ENCODE measurements at regions not wholly inside any gene's neighbourhood (a gene's known extent, or its start where the extent isn't known, plus 50 kb on each side); places are given as distances from the start of the nearest gene placed in this dataset.

- Histone ChIP-seq H3K27ac (no peak overlapping the region), H4K20me1 (no peaks in the 10 kb centered on the region; a peak in 1 of 22 replicates), H3K4me3 (no peak overlapping the region), H3K4me2 (no peak overlapping the region), H3K27me3 (no peaks in the 10 kb centered on the region), H3K9me3 (replicated peaks in 1 of 11) (peaks cover 0 to 4% (median 0%) of the 10 kb centered on the region in 11 experiments; a peak in 2 of 22 replicates), H3K36me3 (no peaks in the 10 kb centered on the region), H3K4me1 (no peaks in the 10 kb centered on the region; a peak in 1 of 20 replicates), H3K9ac (no peak overlapping the region)
- no peak for TF ChIP-seq Cebpa-rat (IDR thresholded peaks at IDR 0.05)
These were observed 342.8 kb downstream of the FOXA2 start for GRCh38 chr20:22241609-22242008.

- Histone ChIP-seq H3K27ac (peak overlapping the region in 6 of 11 experiments; percentile 11 to 63 (median 44); a peak in 9 of 22 replicates), H3K4me3 (peak overlapping the region in 2 of 10 experiments; percentile 38 to 41; a peak in 2 of 20 replicates), H3K9me3 (replicated peaks in 1 of 11) (no peaks in the 10 kb centered on the region), H3K9ac (peak overlapping the region in 4 of 11 experiments; percentile 7 to 38 (median 23); a peak in 5 of 22 replicates), H3K36me3 (no peaks in the 10 kb centered on the region), H4K20me1 (no peaks in the 10 kb centered on the region), H3K4me2 (peak overlapping the region in 10 of 11 experiments; percentile 52 to 89 (median 80); a peak in 19 of 22 replicates), H3K27me3 (no peaks in the 10 kb centered on the region), H3K4me1 (peaks cover 10 to 54% (median 39%) of the 10 kb centered on the region in 10 experiments; a peak in 19 of 20 replicates)
- no peak for TF ChIP-seq Cebpa-rat (IDR thresholded peaks at IDR 0.05)
These were observed 351.4 kb downstream of the FOXA2 start for GRCh38 chr20:22232923-22233322.

GRCh38 chr20:22232473-22232872 is 351.9 kb downstream of the FOXA2 start:
- H3K36me3 ChIP-seq: no peaks in the 10 kb centered on the region
- no peaks in the 10 kb centered on the region for H4K20me1 ChIP-seq
- H3K27ac ChIP-seq: peak overlapping the region in 6 of 11 experiments; percentile 11 to 63 (median 44); a peak in 11 of 22 replicates
- H3K4me2 ChIP-seq: peak overlapping the region; percentile 45 to 89 (median 79); a peak in 21 of 22 replicates
- TF ChIP-seq Cebpa-rat (IDR thresholded peaks at IDR 0.05): no peak
- H3K9me3 ChIP-seq (replicated peaks in 1 of 11): no peaks in the 10 kb centered on the region
- peak overlapping the region in 3 of 11 experiments; percentile 7 to 30 (median 11); a peak in 5 of 22 replicates for H3K9ac ChIP-seq
- no peaks in the 10 kb centered on the region for H3K27me3 ChIP-seq
- peak overlapping the region in 3 of 10 experiments; percentile 38 to 41 (median 40); a peak in 4 of 20 replicates for H3K4me3 ChIP-seq
- peaks cover 10 to 54% (median 39%) of the 10 kb centered on the region in 10 experiments; a peak in 19 of 20 replicates for H3K4me1 ChIP-seq

- Histone ChIP-seq H3K36me3 (no peaks in the 10 kb centered on the region), H3K27ac (no peak overlapping the region), H3K27me3 (no peaks in the 10 kb centered on the region), H3K9me3 (replicated peaks in 1 of 11) (peaks cover 0 to 9% (median 0%) of the 10 kb centered on the region in 11 experiments; a peak in 1 of 22 replicates), H3K4me2 (no peak overlapping the region), H3K4me1 (peaks cover 0 to 19% (median 17%) of the 10 kb centered on the region in 10 experiments; a peak in 17 of 20 replicates), H3K9ac (no peak overlapping the region), H3K4me3 (no peak overlapping the region), H4K20me1 (no peaks in the 10 kb centered on the region)
- no peak for TF ChIP-seq Cebpa-rat (IDR thresholded peaks at IDR 0.05)
These were observed 357.3 kb downstream of the FOXA2 start for GRCh38 chr20:22226849-22227700.

- no peak overlapping the region for H3K27ac ChIP-seq
These were observed 361.1 kb downstream of the FOXA2 start for GRCh38 chr20:22223236-22223635.

GRCh38 chr20:22217712-22218352 is 366.5 kb downstream of the FOXA2 start:
- H3K27ac ChIP-seq: no peak overlapping the region
- TF ChIP-seq Cebpa-rat (IDR thresholded peaks at IDR 0.05): no peak
- H3K27me3 ChIP-seq: peaks cover 0 to 23% (median 0%) of the 10 kb centered on the region in 11 experiments; a peak in 4 of 22 replicates
- no peak overlapping the region for H3K4me2 ChIP-seq
- no peaks in the 10 kb centered on the region for H3K9me3 ChIP-seq (replicated peaks in 1 of 11)
- H3K9ac ChIP-seq: no peak overlapping the region
- H4K20me1 ChIP-seq: no peaks in the 10 kb centered on the region; a peak in 1 of 22 replicates
- no peak overlapping the region for H3K4me3 ChIP-seq
- peaks cover 14 to 20% (median 17%) of the 10 kb centered on the region in 10 experiments for H3K4me1 ChIP-seq
- H3K36me3 ChIP-seq: no peaks in the 10 kb centered on the region

More at GRCh38 chr20:22223236-22223635, 361.1 kb downstream of the FOXA2 start:
- Histone ChIP-seq H3K9me3 (replicated peaks in 1 of 11) (peaks cover 0 to 9% (median 0%) of the 10 kb centered on the region in 11 experiments; a peak in 1 of 22 replicates), H3K27me3 (no peaks in the 10 kb centered on the region), H3K36me3 (no peaks in the 10 kb centered on the region), H4K20me1 (no peaks in the 10 kb centered on the region), H3K4me2 (no peak overlapping the region), H3K4me3 (no peak overlapping the region), H3K9ac (no peak overlapping the region), H3K4me1 (no peaks in the 10 kb centered on the region)
- TF ChIP-seq Cebpa-rat (IDR thresholded peaks at IDR 0.05): no peak

GRCh38 chr20:22216984-22217383 is 367.4 kb downstream of the FOXA2 start:
- Histone ChIP-seq H3K4me2 (no peak overlapping the region), H4K20me1 (no peaks in the 10 kb centered on the region; a peak in 1 of 22 replicates), H3K4me1 (peaks cover 14 to 20% (median 17%) of the 10 kb centered on the region in 10 experiments), H3K27ac (no peak overlapping the region), H3K36me3 (no peaks in the 10 kb centered on the region), H3K9me3 (replicated peaks in 1 of 11) (no peaks in the 10 kb centered on the region), H3K4me3 (no peak overlapping the region), H3K27me3 (peaks cover 0 to 23% (median 0%) of the 10 kb centered on the region in 11 experiments; a peak in 4 of 22 replicates), H3K9ac (no peak overlapping the region)
- TF ChIP-seq Cebpa-rat (IDR thresholded peaks at IDR 0.05): no peak

GRCh38 chr20:22214296-22214695 is 370.1 kb downstream of the FOXA2 start:
- no peak overlapping the region for H3K9ac ChIP-seq
- peaks cover 0 to 4% (median 2%) of the 10 kb centered on the region in 11 experiments; a peak in 5 of 22 replicates for H3K9me3 ChIP-seq (replicated peaks in 1 of 11)
- H3K4me2 ChIP-seq: peak overlapping the region; percentile 30 to 76 (median 47); a peak in 21 of 22 replicates
- H4K20me1 ChIP-seq: no peaks in the 10 kb centered on the region; a peak in 1 of 22 replicates
- no peak overlapping the region for H3K4me3 ChIP-seq
- no peaks in the 10 kb centered on the region for H3K36me3 ChIP-seq
- peak in 1 of 11 experiments; percentile 39; a peak in 1 of 22 replicates for TF ChIP-seq Cebpa-rat (IDR thresholded peaks at IDR 0.05)
- H3K4me1 ChIP-seq: peaks cover 14 to 20% (median 17%) of the 10 kb centered on the region in 10 experiments
- peaks cover 0 to 23% (median 0%) of the 10 kb centered on the region in 11 experiments; a peak in 4 of 22 replicates for H3K27me3 ChIP-seq
- H3K27ac ChIP-seq: no peak overlapping the region

All from BLaER1 treated with 17β-estradiol and CSF1 and Interleukin-3, amounts not matched to agents 10 nM and 100 nM (cell line).